Nephron progenitor cell (in vitro differentiated cells): ENCODE measurements at regions not wholly inside any gene's neighbourhood (a gene's known extent, or its start where the extent isn't known, plus 50 kb on each side); places are given as distances from the start of the nearest gene placed in this dataset.

Source experiments
- DNase-seq: peaks from one replicate; pipeline ENCODE4 v3.0.0; 2021
- H3K27ac Mint-ChIP-seq: 2 replicates; pipeline ENCODE4 v1.8.0; 2021; ENCODE audit warnings: mild to moderate bottlenecking, moderate library complexity, mixed read lengths
- H3K27me3 Mint-ChIP-seq: 2 replicates; pipeline ENCODE4 v1.8.0; 2021; ENCODE audit warnings: mild to moderate bottlenecking, low read depth, mixed read lengths; ENCODE audit not compliant: poor library complexity
- H3K36me3 Mint-ChIP-seq: 2 replicates; pipeline ENCODE4 v1.8.0; 2021; ENCODE audit warnings: low read depth, mixed read lengths
- H3K4me1 Mint-ChIP-seq: 2 replicates; pipeline ENCODE4 v1.8.0; 2021; ENCODE audit warnings: mixed read lengths
- H3K4me3 Mint-ChIP-seq: 2 replicates; pipeline ENCODE4 v1.8.0; 2021; ENCODE audit warnings: mild to moderate bottlenecking, moderate library complexity, mixed read lengths
- H3K9me3 Mint-ChIP-seq: 2 replicates; pipeline ENCODE4 v1.8.0; 2021; ENCODE audit warnings: mild to moderate bottlenecking, moderate library complexity, mixed read lengths
- CTCF ChIP-seq: fragments of 200-600 bp; sonication (generic); IDR thresholded peaks from 2 replicates; pipeline ENCODE4 v1.5.0; 2021; ENCODE audit warnings: antibody characterized with exemption

DNA sequence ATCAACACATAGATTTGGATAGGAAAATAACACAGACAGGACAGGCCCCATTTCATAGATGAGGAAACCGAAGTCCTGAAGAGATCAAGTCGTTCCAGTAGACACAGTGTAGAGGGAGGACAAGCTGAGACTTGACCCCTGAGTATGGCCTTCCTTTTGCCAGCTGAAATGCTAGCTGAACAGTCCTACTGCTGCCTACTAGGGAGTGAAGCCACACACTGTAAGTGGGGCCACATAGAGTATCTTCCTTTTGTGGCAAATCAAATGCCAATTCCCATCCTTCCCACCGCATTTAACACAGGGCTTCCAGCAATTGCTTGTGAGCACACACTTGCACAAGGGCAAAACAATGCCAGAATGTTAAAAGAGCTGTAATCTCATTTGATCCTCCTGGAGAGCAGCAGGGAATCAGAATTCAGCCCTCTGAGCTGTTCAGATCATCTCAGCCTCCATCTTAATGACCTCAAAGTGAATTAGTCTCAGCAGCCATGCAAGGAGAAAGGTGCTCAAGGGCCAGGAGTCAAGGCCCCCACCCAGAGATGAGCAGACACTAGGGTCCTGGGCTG is 380.5 kb downstream of the EMP1 start:
- H3K9me3 Mint-ChIP-seq: no peaks in the 10 kb centered on the region
- no peak overlapping the region for H3K4me3 Mint-ChIP-seq
- H3K36me3 Mint-ChIP-seq: no peaks in the 10 kb centered on the region
- no peak overlapping the region for H3K27ac Mint-ChIP-seq
- TF ChIP-seq CTCF: no peak
- no peak for DNase-seq
- peaks cover 4% of the 10 kb centered on the region for H3K27me3 Mint-ChIP-seq
- no peaks in the 10 kb centered on the region for H3K4me1 Mint-ChIP-seq

DNA sequence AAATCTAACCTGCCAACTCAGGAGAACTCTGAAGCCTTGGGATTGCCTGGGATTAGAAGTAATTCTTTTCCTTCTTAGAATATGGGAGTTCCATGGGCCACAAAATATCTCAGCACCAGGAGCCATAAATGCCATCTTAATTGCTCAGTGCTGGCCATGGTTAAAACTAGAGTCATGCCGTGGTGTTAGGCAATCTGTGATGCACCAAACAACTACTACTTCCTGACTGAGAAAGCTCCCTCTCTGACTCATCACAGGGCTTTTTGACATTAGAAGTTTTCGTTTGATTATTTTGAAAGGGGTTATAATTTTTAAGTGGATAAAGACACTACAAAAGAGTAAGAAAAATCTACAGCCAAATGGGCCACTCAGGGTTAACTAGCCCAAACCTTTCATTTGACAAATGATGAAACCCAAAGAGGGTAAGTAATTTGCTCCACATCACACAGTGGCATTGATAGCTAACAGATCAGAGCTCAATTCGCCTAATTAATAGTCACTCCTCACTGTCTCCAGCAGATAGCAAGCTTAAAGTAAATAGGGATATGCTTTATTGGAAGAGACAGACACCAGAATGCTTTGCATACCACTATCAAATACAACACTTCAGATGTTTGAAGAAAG is 377.3 kb downstream of the EMP1 start:
- no peaks in the 10 kb centered on the region for H3K9me3 Mint-ChIP-seq
- H3K27me3 Mint-ChIP-seq: no peaks in the 10 kb centered on the region
- H3K27ac Mint-ChIP-seq: no peak overlapping the region
- no peaks in the 10 kb centered on the region for H3K36me3 Mint-ChIP-seq
- H3K4me1 Mint-ChIP-seq: no peaks in the 10 kb centered on the region
- no peak for DNase-seq
- no peak overlapping the region for H3K4me3 Mint-ChIP-seq
- TF ChIP-seq CTCF: no peak

DNA sequence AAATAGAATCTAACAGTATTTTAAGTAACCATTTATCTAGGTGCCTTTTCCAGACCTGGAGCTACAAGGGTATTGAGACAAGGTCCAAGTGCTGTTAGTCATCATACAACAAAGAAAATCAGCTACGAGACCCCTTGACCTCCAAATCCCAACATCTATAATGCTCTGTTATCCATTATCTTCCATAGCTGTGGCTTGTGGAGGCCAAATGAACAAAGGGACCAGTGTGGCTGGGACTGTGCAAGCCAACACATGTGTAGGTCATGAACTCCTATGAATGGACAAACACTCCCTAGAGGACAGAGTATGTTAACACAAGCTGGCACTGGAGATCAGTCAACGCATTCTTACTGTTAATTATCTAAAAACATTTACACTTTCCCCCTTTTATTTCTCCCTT is 374.5 kb downstream of the EMP1 start:
- no peaks in the 10 kb centered on the region for H3K9me3 Mint-ChIP-seq
- no peak overlapping the region for H3K4me3 Mint-ChIP-seq
- DNase-seq: no peak
- H3K4me1 Mint-ChIP-seq: no peaks in the 10 kb centered on the region
- H3K27ac Mint-ChIP-seq: no peak overlapping the region
- H3K36me3 Mint-ChIP-seq: no peaks in the 10 kb centered on the region
- H3K27me3 Mint-ChIP-seq: peaks cover 4% of the 10 kb centered on the region
- no peak for TF ChIP-seq CTCF

GRCh38 chr12:13570005-13570694 is 373.6 kb downstream of the EMP1 start:
- Mint-ChIP-seq H3K9me3 (no peaks in the 10 kb centered on the region), H3K27ac (peak overlapping the region; percentile 10), H3K36me3 (no peaks in the 10 kb centered on the region), H3K27me3 (peaks cover 4% of the 10 kb centered on the region), H3K4me1 (no peaks in the 10 kb centered on the region), H3K4me3 (no peak overlapping the region)
- no peak for TF ChIP-seq CTCF
- no peak for DNase-seq

DNA sequence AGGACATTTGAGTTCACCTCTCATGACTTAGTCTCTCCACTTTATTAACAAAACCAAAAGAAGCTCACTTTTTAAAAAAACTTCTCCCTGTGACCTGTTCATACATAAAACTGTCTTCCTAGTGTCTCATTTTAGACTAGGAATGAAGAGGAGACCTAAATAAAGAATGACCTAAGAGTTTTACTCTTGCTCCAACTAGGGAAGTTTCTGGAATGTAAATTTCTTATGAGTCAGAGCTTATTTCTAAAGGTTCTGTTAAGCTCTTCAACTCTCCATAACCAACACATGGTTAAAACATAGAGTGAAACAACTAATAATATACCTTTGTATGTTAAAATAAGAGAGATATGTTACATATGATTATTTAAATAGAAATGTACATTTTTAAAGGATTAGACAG is 369.8 kb downstream of the EMP1 start:
- Mint-ChIP-seq H3K36me3 (peaks cover 8% of the 10 kb centered on the region), H3K27ac (no peak overlapping the region), H3K4me3 (no peak overlapping the region), H3K9me3 (peaks cover 6% of the 10 kb centered on the region), H3K27me3 (peaks cover 6% of the 10 kb centered on the region), H3K4me1 (no peaks in the 10 kb centered on the region)
- TF ChIP-seq CTCF: no peak
- no peak for DNase-seq
